ENCODE measurements at regions not wholly inside any gene's neighbourhood (a gene's known extent, or its start where the extent isn't known, plus 50 kb on each side); places are given as distances from the start of the nearest gene placed in this dataset.
A peak's percentile ranks its signal among the peaks of the same experiment; 100 is the strongest.

GRCh38 chr1:2905356-2905755 is 103.9 kb upstream of the TTC34 start:
- no TSS peak for BruUV-seq (replicated peaks)
- no peak overlapping the region for H3K4me3 ChIP-seq (ENCODE audit: low read length)
- H3K9me2 ChIP-seq (replicated peaks; ENCODE audit: low read length): no peaks in the 10 kb centered on the region
- no peak for TF ChIP-seq EZH2phosphoT487 (IDR thresholded peaks at IDR 0.05; ENCODE audit: borderline replicate concordance, low read length)
- no peak for TF ChIP-seq CTCF (conservative IDR thresholded peaks at IDR 0.05; ENCODE audit: low read depth, low read length)
- no peak for TF ChIP-seq EZH2 (IDR thresholded peaks at IDR 0.05; ENCODE audit: low read length, unreplicated experiment)
- no peaks in the 10 kb centered on the region for H3K9me3 ChIP-seq (ENCODE audit: low read length)
- H3K27ac ChIP-seq (ENCODE audit: low read length): no peak overlapping the region
- H3K27me3 ChIP-seq (ENCODE audit: low read length): peaks cover 90% of the 10 kb centered on the region
- H3K4me1 ChIP-seq (ENCODE audit: insufficient read depth, low read length): no peaks in the 10 kb centered on the region
- H3F3A ChIP-seq (ENCODE audit: low read length, unreplicated experiment): no peaks in the 10 kb centered on the region
- ATAC-seq (no peak), DNase-seq (no peak)
- intact Hi-C loops (cut with micrococcal nuclease): no loop called here
- H2AFZ ChIP-seq (ENCODE audit: low read length): no peak overlapping the region
- no peak overlapping the region for H3K4me2 ChIP-seq (ENCODE audit: low read length)
- ChIA-PET POLR2A (ENCODE audit: unreplicated experiment) (no interaction called here), CTCF (no interaction called here)
- H4K20me1 ChIP-seq (ENCODE audit: low read length): no peaks in the 10 kb centered on the region
- H3K9ac ChIP-seq (ENCODE audit: low read length): no peak overlapping the region
- H3K36me3 ChIP-seq (ENCODE audit: low read depth, low read length): no peaks in the 10 kb centered on the region
- no peaks in the 10 kb centered on the region for H3K79me2 ChIP-seq (ENCODE audit: low read length)

GRCh38 chr1:2906085-2906484 is 104.6 kb upstream of the TTC34 start:
- H3K9ac ChIP-seq (ENCODE audit: low read length): no peak overlapping the region
- DNase-seq: no peak
- intact Hi-C loops (cut with micrococcal nuclease): no loop called here
- ChIA-PET CTCF (no interaction called here), POLR2A (ENCODE audit: unreplicated experiment) (no interaction called here)
- no TSS peak for BruUV-seq (replicated peaks)
- no peak overlapping the region for H3K27ac ChIP-seq (ENCODE audit: low read length)
- no peaks in the 10 kb centered on the region for H3K4me1 ChIP-seq (ENCODE audit: insufficient read depth, low read length)
- H3K9me3 ChIP-seq (ENCODE audit: low read length): no peaks in the 10 kb centered on the region
- H3K4me2 ChIP-seq (ENCODE audit: low read length): no peak overlapping the region
- no peaks in the 10 kb centered on the region for H3K79me2 ChIP-seq (ENCODE audit: low read length)
- TF ChIP-seq EZH2 (IDR thresholded peaks at IDR 0.05; ENCODE audit: low read length, unreplicated experiment) (peak; percentile 68), EZH2phosphoT487 (IDR thresholded peaks at IDR 0.05; ENCODE audit: borderline replicate concordance, low read length) (peak; percentile 50; the same call in 1 of the 2 replicates), CTCF (conservative IDR thresholded peaks at IDR 0.05; ENCODE audit: low read depth, low read length) (no peak)
- H4K20me1 ChIP-seq (ENCODE audit: low read length): no peaks in the 10 kb centered on the region
- H2AFZ ChIP-seq (ENCODE audit: low read length): no peak overlapping the region
- H3F3A ChIP-seq (ENCODE audit: low read length, unreplicated experiment): no peaks in the 10 kb centered on the region
- H3K4me3 ChIP-seq (ENCODE audit: low read length): no peak overlapping the region
- ATAC-seq: no peak; the same call in 1 of the 2 replicates
- H3K9me2 ChIP-seq (replicated peaks; ENCODE audit: low read length): no peaks in the 10 kb centered on the region
- no peaks in the 10 kb centered on the region for H3K36me3 ChIP-seq (ENCODE audit: low read depth, low read length)
- peaks cover 90% of the 10 kb centered on the region for H3K27me3 ChIP-seq (ENCODE audit: low read length)

- Histone ChIP-seq H3K4me3 (ENCODE audit: low read length) (no peak overlapping the region), H3K79me2 (ENCODE audit: low read length) (no peaks in the 10 kb centered on the region), H4K20me1 (ENCODE audit: low read length) (no peaks in the 10 kb centered on the region), H3K4me1 (ENCODE audit: insufficient read depth, low read length) (no peaks in the 10 kb centered on the region), H2AFZ (ENCODE audit: low read length) (no peak overlapping the region), H3K9ac (ENCODE audit: low read length) (no peak overlapping the region), H3K9me2 (replicated peaks; ENCODE audit: low read length) (no peaks in the 10 kb centered on the region), H3K36me3 (ENCODE audit: low read depth, low read length) (no peaks in the 10 kb centered on the region), H3K27ac (ENCODE audit: low read length) (no peak overlapping the region), H3K4me2 (ENCODE audit: low read length) (no peak overlapping the region), H3K27me3 (ENCODE audit: low read length) (peaks cover 91% of the 10 kb centered on the region), H3K9me3 (ENCODE audit: low read length) (no peaks in the 10 kb centered on the region), H3F3A (ENCODE audit: low read length, unreplicated experiment) (no peaks in the 10 kb centered on the region)
- no TSS peak for BruUV-seq (replicated peaks)
- ATAC-seq (no peak), DNase-seq (no peak)
- TF ChIP-seq CTCF (conservative IDR thresholded peaks at IDR 0.05; ENCODE audit: low read depth, low read length) (no peak), EZH2 (IDR thresholded peaks at IDR 0.05; ENCODE audit: low read length, unreplicated experiment) (no peak), EZH2phosphoT487 (IDR thresholded peaks at IDR 0.05; ENCODE audit: borderline replicate concordance, low read length) (no peak)
- POLR2A ChIA-PET (ENCODE audit: unreplicated experiment): no interaction called here
- intact Hi-C loops (cut with micrococcal nuclease): no loop called here
- CTCF ChIA-PET: no interaction called here
These were observed 105.1 kb upstream of the TTC34 start for GRCh38 chr1:2906620-2907019.

Measured in PC-3 (cell line).